Testis (tissue), 2 donors: ENCODE measurements at regions not wholly inside any gene's neighbourhood (a gene's known extent, or its start where the extent isn't known, plus 50 kb on each side); places are given as distances from the start of the nearest gene placed in this dataset.

Source experiments
- DNase-seq: peaks from one replicate; pipeline ENCODE4 v3.0.0-alpha.2; 2019
- H3K27ac ChIP-seq, 2 donors: fragments of 200-600 bp; sonication (generic); one replicate each; pipeline ENCODE4 v1.5.1; 2019
- H3K27me3 ChIP-seq: fragments of 200-600 bp; sonication (generic); one replicate; pipeline ENCODE4 v1.5.1; 2019
- H3K36me3 ChIP-seq: fragments of 200-600 bp; sonication (generic); one replicate; pipeline ENCODE4 v1.5.1; 2017; ENCODE audit warnings: low read depth; ENCODE audit errors: missing control alignments
- H3K4me1 ChIP-seq: fragments of 200-600 bp; sonication (generic); one replicate; pipeline ENCODE4 v1.5.1; 2019
- H3K4me3 ChIP-seq, 2 donors: fragments of 200-600 bp; sonication (generic); one replicate each; pipeline ENCODE4 v1.5.1; 2017 to 2019
- H3K9me3 ChIP-seq: fragments of 200-600 bp; sonication (generic); one replicate; pipeline ENCODE4 v1.5.1; 2017
- POLR2A ChIP-seq: fragments of 450-650 bp; IDR thresholded peaks from one replicate; pipeline ENCODE4 v1.6.1; 2017; ENCODE audit warnings: antibody characterized with exemption, mild to moderate bottlenecking, moderate library complexity
- WGBS, 2 donors: methylation state at CpG; one replicate each; pipeline ENCODE4 v1.1.5; 2018; 5-methylcytosine and 5-hydroxymethylcytosine counted together
- intact Hi-C: fragments of 100-400 bp; cut with DNase I; formaldehyde crosslinking; loops from one replicate; pipeline ENCODE4 v1.15.1; 2023; ENCODE audit warnings: low total_unique reads
- TF ChIP-seq, protein P1 (sequence below), 3 experiments: fragments of 450-650 bp in 2 of 3; fragments of 200-600 bp in 1 of 3; sonication (generic) in 1 of 3; IDR thresholded peaks; one replicate each; pipeline ENCODE4 v1.5.1; 2016 to 2019; ENCODE audit warnings: antibody characterized with exemption in 3 of 3, mild to moderate bottlenecking in 2 of 3, moderate library complexity in 1 of 3

DNA sequence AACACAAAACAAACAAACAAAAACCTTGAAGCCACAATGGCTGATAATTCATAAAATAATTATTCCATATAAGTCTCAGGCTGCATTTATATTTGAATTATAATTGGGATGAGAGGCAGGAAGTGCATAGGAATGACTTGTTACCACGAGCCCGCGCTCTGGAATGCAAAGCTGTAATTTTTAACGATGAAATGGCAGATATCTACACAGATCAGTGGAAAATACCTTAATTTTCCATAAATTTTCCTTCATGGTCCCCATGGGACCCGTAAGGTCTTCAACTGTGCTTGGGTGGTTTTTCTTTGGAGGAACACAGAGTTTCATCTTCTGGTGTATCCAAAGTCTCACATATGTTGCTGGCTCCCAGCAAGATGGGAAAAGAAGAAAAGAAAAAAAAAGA, 226.8 kb downstream of the SHOX start:
- no peak for TF ChIP-seq POLR2A
- TF ChIP-seq, protein P1, sequence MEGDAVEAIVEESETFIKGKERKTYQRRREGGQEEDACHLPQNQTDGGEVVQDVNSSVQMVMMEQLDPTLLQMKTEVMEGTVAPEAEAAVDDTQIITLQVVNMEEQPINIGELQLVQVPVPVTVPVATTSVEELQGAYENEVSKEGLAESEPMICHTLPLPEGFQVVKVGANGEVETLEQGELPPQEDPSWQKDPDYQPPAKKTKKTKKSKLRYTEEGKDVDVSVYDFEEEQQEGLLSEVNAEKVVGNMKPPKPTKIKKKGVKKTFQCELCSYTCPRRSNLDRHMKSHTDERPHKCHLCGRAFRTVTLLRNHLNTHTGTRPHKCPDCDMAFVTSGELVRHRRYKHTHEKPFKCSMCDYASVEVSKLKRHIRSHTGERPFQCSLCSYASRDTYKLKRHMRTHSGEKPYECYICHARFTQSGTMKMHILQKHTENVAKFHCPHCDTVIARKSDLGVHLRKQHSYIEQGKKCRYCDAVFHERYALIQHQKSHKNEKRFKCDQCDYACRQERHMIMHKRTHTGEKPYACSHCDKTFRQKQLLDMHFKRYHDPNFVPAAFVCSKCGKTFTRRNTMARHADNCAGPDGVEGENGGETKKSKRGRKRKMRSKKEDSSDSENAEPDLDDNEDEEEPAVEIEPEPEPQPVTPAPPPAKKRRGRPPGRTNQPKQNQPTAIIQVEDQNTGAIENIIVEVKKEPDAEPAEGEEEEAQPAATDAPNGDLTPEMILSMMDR (IDR thresholded peaks at IDR 0.05) = no peak
- WGBS, 2 donors = 36 to 44% methylated on average over 5 of the region's 5 CpGs
- intact Hi-C loops = no loop called here

DNA sequence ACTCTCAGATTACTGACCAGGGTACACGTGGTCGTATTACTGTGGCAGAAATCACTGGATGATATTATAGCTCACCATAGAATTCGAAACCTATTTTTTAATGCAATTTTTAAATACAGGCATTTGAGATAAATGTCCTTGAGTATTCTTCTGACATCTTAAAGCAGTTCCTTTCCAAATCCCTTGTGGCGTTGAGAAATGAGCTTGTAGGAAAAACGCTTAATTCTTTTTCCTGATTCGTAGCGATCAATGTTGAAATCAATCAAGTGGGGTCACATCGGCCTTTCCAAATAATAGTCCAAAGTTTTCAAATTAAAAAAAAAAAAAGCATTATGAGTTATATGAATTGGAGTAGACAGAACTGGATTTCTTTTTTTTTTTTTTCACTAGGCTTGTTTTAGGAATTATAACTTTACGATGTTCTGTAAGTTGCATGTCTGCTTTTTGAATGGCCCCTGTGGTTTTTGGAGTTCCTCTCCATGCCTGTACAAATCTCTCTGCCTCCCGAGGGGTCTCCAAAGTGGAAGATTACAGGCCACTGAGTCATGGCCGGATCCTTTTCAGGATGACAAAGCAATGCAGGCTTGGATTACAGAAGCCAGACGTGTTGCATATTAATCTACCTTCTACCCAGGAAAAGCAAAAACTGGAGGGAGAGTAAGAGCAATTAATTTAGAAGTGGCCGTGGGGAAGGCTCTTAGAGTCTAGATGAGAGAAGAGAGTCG, 226.1 kb downstream of the SHOX start:
- WGBS, 2 donors = 60 to 64% methylated on average over 14 of the region's 14 CpGs
- intact Hi-C loops = no loop called here

More for the DNA sequence above, 226.8 kb downstream of the SHOX start:
- Histone ChIP-seq H3K27me3 (no peaks in the 10 kb centered on the region), H3K4me1 (no peaks in the 10 kb centered on the region), H3K27ac (no peak overlapping the region), H3K4me3 (no peak overlapping the region), H3K9me3 (no peaks in the 10 kb centered on the region), H3K36me3 (no peaks in the 10 kb centered on the region)
- DNase-seq = no peak

DNA sequence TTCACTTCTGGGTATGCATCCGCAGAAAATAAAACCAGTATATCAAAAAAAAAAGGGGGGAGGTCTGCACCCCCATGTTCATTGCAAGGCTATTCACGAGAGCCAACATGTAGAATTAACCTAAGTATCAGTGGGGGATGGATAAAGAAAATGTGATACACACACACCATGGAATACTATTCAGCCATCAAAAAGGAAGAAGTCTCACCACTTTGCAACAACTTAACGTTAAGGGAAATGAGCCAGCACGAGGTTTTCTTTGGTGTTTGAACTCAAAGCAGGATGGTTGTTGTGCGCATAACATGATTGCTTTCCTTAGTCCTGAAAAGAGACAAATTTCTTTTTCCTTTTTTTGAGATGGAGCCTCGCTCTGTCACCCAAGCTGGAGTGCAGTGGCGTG, 222.7 kb downstream of the SHOX start:
- Histone ChIP-seq H3K27me3 (no peaks in the 10 kb centered on the region), H3K9me3 (no peaks in the 10 kb centered on the region), H3K36me3 (no peaks in the 10 kb centered on the region), H3K4me3 (no peak overlapping the region), H3K27ac (no peak overlapping the region), H3K4me1 (no peaks in the 10 kb centered on the region)
- intact Hi-C loops = no loop called here
- no peak for DNase-seq
- WGBS, 2 donors = 76 to 78% methylated on average over 7 of the region's 7 CpGs
- TF ChIP-seq, protein P1 (IDR thresholded peaks at IDR 0.05) = no peak
- no peak for TF ChIP-seq POLR2A

More for the DNA sequence above, 226.1 kb downstream of the SHOX start:
- Histone ChIP-seq H3K4me1 (no peaks in the 10 kb centered on the region), H3K27me3 (no peaks in the 10 kb centered on the region), H3K27ac (no peak overlapping the region), H3K9me3 (no peaks in the 10 kb centered on the region), H3K4me3 (no peak overlapping the region), H3K36me3 (no peaks in the 10 kb centered on the region)
- no peak for TF ChIP-seq POLR2A
- TF ChIP-seq, protein P1 (IDR thresholded peaks at IDR 0.05) = no peak
- no peak for DNase-seq

DNA sequence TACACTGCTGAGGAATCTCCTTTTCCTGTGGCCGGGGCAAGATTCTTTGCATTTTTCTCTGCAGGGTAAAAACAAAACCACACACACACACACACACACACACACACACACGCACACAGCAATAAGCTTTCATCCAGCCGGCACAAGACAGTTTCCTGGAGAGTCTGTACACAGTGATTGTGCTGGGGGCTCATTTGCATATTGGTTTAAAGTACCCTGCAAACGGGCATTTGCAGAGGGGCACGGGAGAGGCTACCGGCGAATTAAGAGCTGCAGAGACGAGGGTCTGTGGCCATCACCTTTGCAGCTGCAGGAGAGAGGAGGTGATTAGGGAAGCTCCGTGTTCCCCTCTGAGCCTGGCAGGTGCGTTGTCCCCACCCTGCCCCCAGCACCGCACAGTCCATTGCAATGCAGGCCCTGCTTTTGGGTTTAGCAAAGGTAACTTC, 219.9 kb downstream of the SHOX start:
- TF ChIP-seq POLR2A = no peak
- TF ChIP-seq, protein P1 (IDR thresholded peaks at IDR 0.05) = no peak
- Histone ChIP-seq H3K36me3 (no peaks in the 10 kb centered on the region), H3K4me3 (no peak overlapping the region), H3K4me1 (no peaks in the 10 kb centered on the region), H3K27me3 (no peaks in the 10 kb centered on the region), H3K9me3 (no peaks in the 10 kb centered on the region), H3K27ac (no peak overlapping the region)
- DNase-seq = no peak
- 15 to 26% methylated on average over 5 to 11 of the region's 11 CpGs for WGBS, 2 donors
- intact Hi-C loops = no loop called here

DNA sequence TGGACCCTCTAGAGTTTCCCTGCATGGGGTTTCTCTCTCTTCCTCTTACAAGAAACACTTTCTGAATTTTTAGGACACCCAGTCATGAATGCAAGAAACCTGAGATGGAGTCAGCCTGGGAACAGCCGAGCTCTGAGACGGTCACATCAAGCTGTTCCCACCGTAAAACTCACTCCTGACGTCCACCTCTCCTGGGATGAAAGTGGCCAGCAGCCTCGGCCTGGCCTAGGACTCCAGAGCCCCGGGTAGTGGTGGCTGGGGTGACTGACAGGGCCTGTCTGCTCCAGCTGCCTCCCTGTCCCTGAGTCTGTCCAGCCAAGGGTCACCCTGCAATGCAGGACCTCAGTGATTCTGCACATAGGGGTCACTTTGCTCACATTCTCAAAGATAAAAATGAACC, 217.8 kb downstream of the SHOX start:
- no peak for DNase-seq
- intact Hi-C loops = no loop called here
- TF ChIP-seq POLR2A = no peak
- TF ChIP-seq, protein P1 (IDR thresholded peaks at IDR 0.05) = no peak

More for the DNA sequence above, 217.8 kb downstream of the SHOX start:
- Histone ChIP-seq H3K4me3 (no peak overlapping the region), H3K4me1 (no peaks in the 10 kb centered on the region), H3K27me3 (no peaks in the 10 kb centered on the region), H3K9me3 (no peaks in the 10 kb centered on the region), H3K27ac (no peak overlapping the region), H3K36me3 (no peaks in the 10 kb centered on the region)
- WGBS, 2 donors = 45 to 46% methylated on average over 6 of the region's 6 CpGs
